ENCODE measurements at regions not wholly inside any gene's neighbourhood (a gene's known extent, or its start where the extent isn't known, plus 50 kb on each side); places are given as distances from the start of the nearest gene placed in this dataset.

GRCh38 chr1:217214551-217214950 is 416.3 kb downstream of the GPATCH2 start:
- TF ChIP-seq POLR2A (IDR thresholded peaks at IDR 0.05; ENCODE audit: low read length) (no peak), GATA1 (IDR thresholded peaks at IDR 0.05; ENCODE audit: low read depth, low read length) (no peak)
- DNase-seq, result no peak

- no peak for DNase-seq
- TF ChIP-seq POLR2A (IDR thresholded peaks at IDR 0.05; ENCODE audit: low read length), result no peak
- TF ChIP-seq GATA1 (IDR thresholded peaks at IDR 0.05; ENCODE audit: low read depth, low read length), result no peak
Measured at GRCh38 chr1:217211486-217211885, 419.4 kb downstream of the GPATCH2 start.

- no peak for DNase-seq
- no peak for TF ChIP-seq GATA1 (IDR thresholded peaks at IDR 0.05; ENCODE audit: low read depth, low read length)
- TF ChIP-seq POLR2A (IDR thresholded peaks at IDR 0.05; ENCODE audit: low read length), result no peak
Measured at GRCh38 chr1:217205578-217205977, 425.3 kb downstream of the GPATCH2 start.

DNA sequence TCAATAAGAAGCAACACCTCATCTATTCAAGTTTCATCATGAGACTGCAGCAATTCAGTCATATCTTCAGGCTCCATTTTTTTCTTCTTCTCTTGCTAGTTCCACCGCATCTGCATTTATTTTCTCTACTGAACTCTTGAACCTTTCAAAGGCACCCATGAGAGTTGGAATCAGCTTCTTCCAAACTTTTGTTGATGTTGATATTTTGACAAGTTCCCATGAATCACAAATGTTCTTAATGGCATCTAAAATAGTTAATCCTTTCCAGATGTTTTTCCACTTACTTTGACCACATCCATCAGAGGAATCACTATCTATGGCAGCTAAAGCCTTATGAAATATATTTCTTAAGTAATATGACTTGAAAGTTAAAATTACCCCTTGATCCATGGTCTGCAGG is 434.3 kb downstream of the GPATCH2 start:
- DNase-seq, result no peak
- TF ChIP-seq GATA1 (IDR thresholded peaks at IDR 0.05; ENCODE audit: low read depth, low read length), result no peak
- TF ChIP-seq POLR2A (IDR thresholded peaks at IDR 0.05; ENCODE audit: low read length), result no peak

GRCh38 chr1:217193151-217193550 is 437.7 kb downstream of the GPATCH2 start:
- DNase-seq, result no peak
- TF ChIP-seq GATA1 (IDR thresholded peaks at IDR 0.05; ENCODE audit: low read depth, low read length) (no peak), POLR2A (IDR thresholded peaks at IDR 0.05; ENCODE audit: low read length) (no peak)

DNA sequence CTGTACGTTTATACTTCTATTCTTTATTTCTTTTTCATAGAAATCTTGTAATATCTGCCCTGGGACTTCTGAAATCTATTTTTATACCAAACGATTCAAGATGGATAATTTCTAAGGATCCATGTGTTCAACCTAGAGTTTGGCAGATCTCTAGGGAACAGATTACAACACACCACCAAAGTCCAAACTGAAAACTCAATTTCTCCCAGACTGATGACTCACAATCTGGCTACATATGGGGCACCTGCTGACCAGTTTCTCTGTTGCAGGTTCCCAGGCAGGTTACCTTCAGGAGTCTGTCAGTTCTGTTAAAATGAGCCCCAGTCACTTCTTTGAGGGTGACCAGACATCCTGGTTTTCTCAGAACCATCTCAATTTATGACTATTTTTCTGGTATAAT is 439.4 kb downstream of the GPATCH2 start:
- DNase-seq, result no peak

GRCh38 chr1:217190359-217190758 is 440.5 kb downstream of the GPATCH2 start:
- DNase-seq, result no peak
- TF ChIP-seq GATA1 (IDR thresholded peaks at IDR 0.05; ENCODE audit: low read depth, low read length) (no peak), POLR2A (IDR thresholded peaks at IDR 0.05; ENCODE audit: low read length) (no peak)

More for the DNA sequence above, 439.4 kb downstream of the GPATCH2 start:
- no peak for TF ChIP-seq POLR2A (IDR thresholded peaks at IDR 0.05; ENCODE audit: low read length)
- no peak for TF ChIP-seq GATA1 (IDR thresholded peaks at IDR 0.05; ENCODE audit: low read depth, low read length)

DNA sequence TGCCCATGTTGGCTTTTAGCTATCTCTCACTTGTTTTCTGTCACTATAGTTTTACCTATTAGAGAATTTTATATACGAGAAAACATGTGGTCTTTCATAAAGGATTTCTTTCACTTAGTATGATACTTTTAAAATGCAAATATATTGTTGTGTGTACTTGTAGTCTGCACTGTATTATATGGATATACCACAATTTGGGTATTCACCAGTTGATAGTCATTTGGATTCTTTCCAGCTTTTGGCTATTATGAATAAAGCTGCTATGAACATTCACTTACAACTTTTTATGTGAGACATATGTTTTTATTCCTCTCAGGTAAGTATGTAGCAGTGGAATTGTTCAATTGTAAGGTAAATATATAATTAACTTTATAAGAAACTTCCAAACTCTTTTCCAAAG is 441.5 kb downstream of the GPATCH2 start:
- no peak for DNase-seq
- TF ChIP-seq POLR2A (IDR thresholded peaks at IDR 0.05; ENCODE audit: low read length), result no peak
- TF ChIP-seq GATA1 (IDR thresholded peaks at IDR 0.05; ENCODE audit: low read depth, low read length), result no peak

DNA sequence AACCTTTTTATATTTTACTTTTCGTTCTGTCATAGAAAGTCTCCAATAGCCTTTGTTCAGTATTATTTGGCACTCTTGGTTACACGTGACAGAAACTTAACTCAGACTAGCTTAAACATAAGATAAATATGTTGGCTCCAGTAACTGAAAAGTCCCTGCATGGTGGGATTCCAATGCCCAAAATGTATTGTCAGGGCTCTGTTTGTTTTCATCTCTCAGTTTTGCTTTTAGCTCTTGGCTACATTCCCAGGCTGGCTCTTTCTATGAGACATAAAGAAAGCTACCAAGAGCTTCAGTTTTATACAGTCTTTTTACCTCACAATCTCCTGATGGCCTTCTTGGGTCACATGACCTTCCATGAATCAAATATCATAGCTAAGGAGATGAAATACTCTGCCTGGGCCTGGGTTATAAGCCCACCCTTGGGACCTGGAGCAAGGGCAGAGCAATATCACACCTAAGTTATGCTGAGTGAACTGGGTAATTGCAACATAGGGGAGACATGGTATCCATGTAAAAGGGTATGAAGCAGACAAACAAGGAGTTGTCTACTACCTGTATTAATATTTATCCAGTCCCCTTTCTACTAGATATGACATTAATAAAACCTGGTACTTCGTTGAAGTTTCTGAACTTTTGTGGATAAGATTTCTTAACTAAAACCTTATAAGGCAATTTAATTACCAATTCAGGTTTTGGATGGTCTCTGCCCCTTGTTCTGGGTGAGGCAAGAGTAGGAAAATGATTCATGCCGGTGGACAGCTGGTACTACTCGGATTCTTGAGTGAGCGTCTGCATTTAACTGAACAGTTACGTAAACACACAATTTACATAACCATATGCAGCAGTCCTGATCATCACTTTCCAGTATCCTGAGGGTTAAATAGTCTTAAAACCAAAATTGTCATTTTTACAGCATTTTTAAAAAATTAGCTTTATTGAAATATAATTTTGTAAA is 442.3 kb downstream of the GPATCH2 start:
- no peak for DNase-seq
- TF ChIP-seq POLR2A (IDR thresholded peaks at IDR 0.05; ENCODE audit: low read length) (no peak), GATA1 (IDR thresholded peaks at IDR 0.05; ENCODE audit: low read depth, low read length) (no peak)

- no peak for TF ChIP-seq POLR2A (IDR thresholded peaks at IDR 0.05; ENCODE audit: low read length)
- no peak for TF ChIP-seq GATA1 (IDR thresholded peaks at IDR 0.05; ENCODE audit: low read depth, low read length)
Measured at GRCh38 chr1:217186664-217187063, 444.2 kb downstream of the GPATCH2 start.

DNA sequence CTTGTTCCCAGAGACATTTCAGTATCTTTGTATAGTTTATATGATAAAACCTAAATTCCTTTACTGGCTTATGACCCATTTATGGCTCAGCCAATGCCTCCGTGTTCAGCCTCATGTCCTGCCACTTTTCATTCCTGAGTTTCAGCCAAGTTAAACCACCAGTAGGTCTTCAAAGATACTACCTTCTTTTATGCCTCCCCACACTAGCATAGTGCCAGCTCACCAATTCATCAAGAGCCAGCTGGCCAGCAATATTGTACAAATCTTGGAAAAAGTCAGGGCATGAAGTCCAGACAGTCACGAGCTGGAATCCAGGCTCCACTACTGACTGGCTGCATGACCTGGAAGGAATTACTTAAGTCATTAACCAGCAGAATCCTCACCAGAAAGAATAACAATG is 446.0 kb downstream of the GPATCH2 start:
- no peak for DNase-seq
- no peak for TF ChIP-seq GATA1 (IDR thresholded peaks at IDR 0.05; ENCODE audit: low read depth, low read length)
- no peak for TF ChIP-seq POLR2A (IDR thresholded peaks at IDR 0.05; ENCODE audit: low read length)

More at GRCh38 chr1:217186664-217187063, 444.2 kb downstream of the GPATCH2 start:
- DNase-seq, result no peak

GRCh38 chr1:217182992-217183391 is 447.9 kb downstream of the GPATCH2 start:
- no peak for DNase-seq
- TF ChIP-seq POLR2A (IDR thresholded peaks at IDR 0.05; ENCODE audit: low read length) (no peak), GATA1 (IDR thresholded peaks at IDR 0.05; ENCODE audit: low read depth, low read length) (no peak)

DNA sequence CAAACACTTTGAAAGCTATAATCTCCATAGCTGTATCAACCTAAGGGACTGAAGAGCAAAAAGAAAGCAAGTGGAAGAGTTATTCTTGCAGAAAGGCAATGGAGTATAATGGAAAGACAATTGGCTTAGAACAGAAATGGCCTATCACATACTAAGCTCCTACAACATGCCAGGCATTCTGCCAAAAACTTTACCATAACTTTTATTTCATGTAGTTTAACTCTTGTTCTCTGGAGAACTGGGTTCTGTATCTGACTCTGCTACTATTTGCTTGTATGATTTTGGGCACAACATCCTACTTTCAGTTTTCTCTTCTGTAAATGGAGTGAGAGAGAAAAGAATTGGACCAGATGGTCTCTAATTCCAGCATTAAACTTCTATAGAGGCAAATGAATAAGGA is 449.1 kb downstream of the GPATCH2 start:
- DNase-seq, result no peak
- TF ChIP-seq GATA1 (IDR thresholded peaks at IDR 0.05; ENCODE audit: low read depth, low read length) (no peak), POLR2A (IDR thresholded peaks at IDR 0.05; ENCODE audit: low read length) (no peak)

DNA sequence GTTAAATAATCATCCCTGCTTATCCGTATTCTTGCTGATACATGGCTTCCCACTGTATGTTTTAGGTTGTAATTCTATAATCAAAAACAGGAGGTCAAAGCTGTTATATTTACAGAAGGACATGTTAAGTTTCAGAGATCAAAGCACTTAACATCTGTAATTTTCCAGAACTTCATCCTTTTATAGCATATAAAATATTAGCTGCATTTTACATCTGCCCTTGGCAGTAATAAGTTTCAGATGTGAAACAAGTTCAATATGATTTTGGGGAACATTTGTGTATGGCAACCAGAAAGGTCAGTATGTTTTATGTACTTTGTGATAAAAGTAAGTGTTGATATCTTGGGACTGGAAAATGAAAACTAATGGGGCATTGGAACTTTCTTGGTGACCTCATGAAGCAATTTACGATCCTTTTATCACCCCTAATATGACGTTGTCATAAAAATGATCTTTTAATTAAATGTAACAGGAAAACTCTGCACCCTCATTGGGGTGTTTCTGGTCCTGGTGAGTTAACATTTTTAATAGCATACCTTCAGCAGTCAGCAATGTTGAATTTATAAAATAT is 449.6 kb downstream of the GPATCH2 start:
- TF ChIP-seq POLR2A (IDR thresholded peaks at IDR 0.05; ENCODE audit: low read length) (no peak), GATA1 (IDR thresholded peaks at IDR 0.05; ENCODE audit: low read depth, low read length) (no peak)
- no peak for DNase-seq

DNA sequence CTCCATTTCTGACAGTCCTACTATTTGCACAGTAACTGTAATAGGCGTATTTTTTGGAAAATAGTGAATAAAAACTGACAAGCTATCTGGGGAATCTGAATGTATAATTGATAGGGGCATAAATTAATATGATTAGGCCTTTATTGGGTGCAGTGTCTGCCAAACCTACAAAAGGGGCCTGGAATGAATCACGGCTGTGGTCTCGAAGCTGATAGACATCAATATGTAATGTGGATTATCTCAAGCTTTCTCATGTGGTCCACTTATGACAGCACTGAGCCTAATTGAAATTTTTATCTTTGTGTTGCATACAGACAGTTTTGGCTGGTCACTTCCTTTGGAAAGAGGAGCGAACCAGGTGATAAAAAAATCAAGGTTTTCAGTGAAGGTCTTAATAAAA is 450.4 kb downstream of the GPATCH2 start:
- TF ChIP-seq GATA1 (IDR thresholded peaks at IDR 0.05; ENCODE audit: low read depth, low read length) (no peak), POLR2A (IDR thresholded peaks at IDR 0.05; ENCODE audit: low read length) (no peak)
- no peak for DNase-seq
